ENCODE measurements at regions not wholly inside any gene's neighbourhood (a gene's known extent, or its start where the extent isn't known, plus 50 kb on each side); places are given as distances from the start of the nearest gene placed in this dataset.
A peak's percentile ranks its signal among the peaks of the same experiment; 100 is the strongest.

DNA sequence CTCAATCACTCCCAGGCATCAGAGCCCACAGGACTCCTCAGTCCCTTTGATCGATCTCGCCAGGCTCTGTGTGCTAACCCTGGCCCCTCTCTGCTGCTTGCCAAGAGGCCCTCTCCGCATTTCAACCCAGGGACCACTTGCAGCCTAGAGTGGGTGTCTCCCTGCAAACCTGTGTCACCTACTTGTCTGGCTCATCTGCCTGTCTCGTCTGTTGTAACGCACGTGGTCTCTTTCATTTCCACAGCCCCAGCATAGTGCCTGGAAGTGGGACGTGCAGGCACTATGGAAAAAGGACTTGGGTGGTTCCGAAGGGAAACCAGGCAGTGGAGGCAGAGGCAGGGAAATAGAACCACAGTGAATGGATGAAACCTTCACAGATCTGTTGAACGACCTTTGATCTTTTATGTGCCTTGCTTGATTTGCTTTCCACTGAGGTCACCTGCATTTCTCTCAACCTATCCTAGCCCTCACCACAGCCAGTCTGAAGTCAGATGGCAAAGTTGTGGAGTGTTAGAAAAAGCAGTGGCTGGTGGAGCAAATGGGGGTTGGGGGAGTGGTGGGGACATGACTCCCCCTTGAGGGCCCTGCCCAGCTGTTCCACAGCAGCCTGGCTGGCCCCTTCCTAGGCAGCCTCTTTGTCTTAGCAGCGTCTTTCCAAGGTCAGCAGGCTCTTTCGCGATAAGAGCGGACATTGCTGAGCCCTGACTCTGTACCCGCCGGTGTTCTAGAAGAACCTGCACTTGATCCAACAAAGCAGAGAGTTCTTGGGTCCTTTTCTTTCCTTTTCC is 55.8 kb upstream of the TAGAP start:
- DNase-seq (ENCODE audit: extremely low read depth in 1 of 2, low read depth in 1 of 2) = no peak

- DNase-seq (ENCODE audit: extremely low read depth in 1 of 2, low read depth in 1 of 2) = no peak
Observed at GRCh38 chr6:159099961-159100360, 55.2 kb upstream of the TAGAP start.

GRCh38 chr6:159099276-159099675 is 54.5 kb upstream of the TAGAP start:
- DNase-seq (ENCODE audit: extremely low read depth in 1 of 2, low read depth in 1 of 2) = no peak

DNA sequence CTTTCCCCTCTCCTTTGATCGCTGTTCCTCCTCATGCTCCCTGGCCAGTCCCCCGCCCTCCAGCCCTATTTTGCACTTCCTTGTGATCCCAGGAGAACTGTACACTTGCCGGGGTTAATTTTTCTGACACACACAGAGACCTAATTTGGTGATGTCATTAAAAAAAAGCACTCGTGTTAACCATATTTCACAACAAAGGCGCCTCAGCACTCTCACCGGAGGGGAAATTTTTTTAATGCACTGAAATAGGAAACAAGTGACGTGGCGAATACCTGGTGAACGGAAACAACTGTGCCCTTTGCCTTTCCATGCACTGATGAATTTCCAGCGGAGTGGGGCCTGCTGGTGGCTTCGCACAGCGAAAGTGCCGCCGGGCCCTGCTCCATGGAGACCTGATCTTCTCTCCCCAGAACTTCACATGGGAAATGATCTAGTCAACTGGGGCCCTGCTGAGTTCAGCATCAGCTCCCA is 53.9 kb upstream of the TAGAP start:
- no peak for DNase-seq (ENCODE audit: extremely low read depth in 1 of 2, low read depth in 1 of 2)

- peak in 1 of 2 donors; percentile 74 for DNase-seq (ENCODE audit: extremely low read depth in 1 of 2, low read depth in 1 of 2)
Observed at GRCh38 chr6:159097256-159097655, 52.5 kb upstream of the TAGAP start.

DNA sequence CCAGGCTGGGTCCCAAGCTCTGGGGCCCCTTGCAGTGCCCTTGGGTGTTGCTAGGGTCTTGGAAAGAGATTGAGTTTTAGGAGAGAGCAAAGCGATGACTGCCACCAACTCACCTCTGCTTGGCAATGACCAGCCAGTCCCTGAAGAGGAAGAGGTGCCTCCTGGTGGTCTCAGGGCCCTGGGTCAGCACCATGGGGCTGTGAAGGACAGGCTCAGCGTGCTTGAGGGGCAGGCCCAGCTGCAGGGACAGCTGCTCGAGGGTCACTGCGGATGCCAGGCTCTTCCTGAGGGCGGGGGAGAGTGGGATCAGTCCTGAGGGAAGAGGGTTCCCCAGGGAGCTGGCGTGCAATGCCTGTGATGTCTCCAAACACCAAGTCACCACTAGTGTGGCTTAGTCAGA is 50.8 kb upstream of the TAGAP start:
- DNase-seq (ENCODE audit: extremely low read depth in 1 of 2, low read depth in 1 of 2) = no peak

GRCh38 chr6:159094444-159095252 is 49.9 kb upstream of the TAGAP start:
- no peak for DNase-seq (ENCODE audit: extremely low read depth in 1 of 2, low read depth in 1 of 2)
